GM21717 (cell line): ENCODE measurements at regions not wholly inside any gene's neighbourhood (a gene's known extent, or its start where the extent isn't known, plus 50 kb on each side); places are given as distances from the start of the nearest gene placed in this dataset.
"Not testable (repeated sequence)": the region's sequence is repeated elsewhere in the genome, so short reads cannot be mapped to it uniquely, and the experiment has no call there.

Experiments used
- ATAC-seq: cut with Tn5 transposase; IDR thresholded peaks from one replicate; pipeline ENCODE4 v1.9.1; 2021; ENCODE audit warnings: mild to moderate bottlenecking, moderate library complexity; ENCODE audit not compliant: unreplicated experiment

- ATAC-seq: no peak
Measured at GRCh38 chr4:110424144-110424543, 51.8 kb upstream of the ENPEP start.

DNA sequence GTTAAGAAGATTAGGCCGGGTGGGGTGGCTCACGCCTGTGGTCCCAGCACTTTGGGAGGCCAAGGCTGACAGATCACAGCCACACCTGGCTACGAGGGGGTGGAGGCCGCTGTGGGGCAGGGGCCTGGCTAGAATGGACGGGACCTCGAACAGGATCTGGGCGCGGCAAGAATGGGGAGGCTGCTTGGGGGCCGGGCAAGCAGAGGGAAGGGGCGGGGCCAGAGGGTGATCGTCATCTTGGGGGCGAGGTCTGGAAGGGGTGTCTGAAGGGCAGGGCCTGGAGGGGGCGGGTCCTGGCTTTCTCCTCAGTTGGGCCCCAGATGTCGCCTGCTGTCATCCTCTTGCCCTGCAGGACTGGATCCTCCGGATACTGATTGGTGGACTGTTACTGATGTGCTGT, 57.3 kb upstream of the ENPEP start:
- no peak for ATAC-seq

DNA sequence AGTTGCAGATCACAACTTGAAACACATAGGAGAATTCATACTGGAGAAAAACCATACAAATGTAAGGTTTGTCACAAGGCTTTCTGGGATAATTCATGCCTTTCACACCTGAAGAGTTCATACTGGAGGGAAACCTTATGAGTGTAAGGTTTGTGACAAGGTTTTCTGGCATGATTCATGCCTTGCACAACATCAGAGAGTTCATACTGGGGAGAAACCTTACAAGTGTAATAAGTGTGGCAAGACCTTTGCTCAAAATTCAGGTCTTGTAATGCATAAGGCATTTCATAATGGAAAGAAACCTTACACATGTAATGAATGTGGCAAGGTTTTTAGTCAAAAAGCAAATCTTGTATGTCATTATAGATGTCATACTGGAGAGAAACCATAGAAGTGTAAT, 58.8 kb upstream of the ENPEP start:
- no peak for ATAC-seq

- ATAC-seq: no peak
Measured at GRCh38 chr4:110415478-110415877, 60.5 kb upstream of the ENPEP start.

DNA sequence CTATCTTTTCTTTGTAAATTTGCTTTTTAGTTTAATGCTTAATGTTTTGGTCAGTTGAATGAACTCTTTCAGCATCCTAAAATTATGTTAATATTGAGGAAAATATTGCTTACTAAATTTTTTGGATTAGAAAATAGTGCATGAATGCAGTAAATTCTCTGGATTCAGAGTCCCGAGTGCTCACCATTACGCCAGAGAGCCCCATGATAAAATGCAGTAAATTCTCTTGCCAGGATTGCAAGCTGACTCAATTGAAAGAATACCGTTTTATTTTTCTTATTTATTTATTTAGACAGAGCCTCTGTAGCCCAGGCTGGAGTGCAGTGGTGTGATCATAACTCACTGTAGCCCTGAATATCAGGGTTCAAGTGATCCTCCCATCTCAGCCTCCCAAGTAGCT, 60.9 kb upstream of the ENPEP start:
- ATAC-seq: no peak

GRCh38 chr4:110414561-110414920, 61.4 kb upstream of the ENPEP start:
- ATAC-seq: no peak

GRCh38 chr4:110413807-110414560, 62.0 kb upstream of the ENPEP start:
- ATAC-seq: not testable (repeated sequence)

DNA sequence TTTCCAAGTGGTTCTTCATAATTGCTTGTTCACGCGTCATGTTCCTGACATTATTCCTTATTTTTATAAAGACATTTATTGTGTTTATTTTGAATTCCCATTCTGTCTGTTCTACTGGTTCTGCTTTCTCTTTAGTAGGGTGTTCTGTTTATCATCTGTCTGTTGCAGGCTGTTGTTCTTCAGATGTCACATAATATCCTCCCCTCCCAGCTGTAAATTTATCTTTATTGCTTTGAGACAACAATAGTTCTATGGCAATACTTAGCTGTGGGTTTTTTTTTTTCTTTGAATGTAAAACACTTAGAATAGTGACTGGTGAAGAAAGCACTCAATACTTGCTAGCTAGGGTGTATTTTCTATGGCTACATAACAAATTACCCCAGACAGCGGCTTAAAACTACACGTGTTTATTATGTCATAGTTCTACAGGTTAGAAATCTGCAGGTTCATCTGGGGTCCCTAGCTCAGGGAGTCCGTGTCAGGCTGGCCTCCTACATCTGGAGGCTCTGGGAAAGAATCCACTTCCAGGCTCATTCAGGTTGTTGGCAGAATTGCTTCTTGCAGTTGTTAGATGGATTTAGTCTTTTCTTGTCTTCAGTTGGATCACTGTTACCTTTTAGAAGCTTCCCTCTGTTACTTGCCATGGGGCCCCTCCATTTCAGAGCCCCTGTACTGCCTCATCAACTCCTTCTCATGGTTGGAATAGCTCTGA, 63.4 kb upstream of the ENPEP start:
- no peak for ATAC-seq

DNA sequence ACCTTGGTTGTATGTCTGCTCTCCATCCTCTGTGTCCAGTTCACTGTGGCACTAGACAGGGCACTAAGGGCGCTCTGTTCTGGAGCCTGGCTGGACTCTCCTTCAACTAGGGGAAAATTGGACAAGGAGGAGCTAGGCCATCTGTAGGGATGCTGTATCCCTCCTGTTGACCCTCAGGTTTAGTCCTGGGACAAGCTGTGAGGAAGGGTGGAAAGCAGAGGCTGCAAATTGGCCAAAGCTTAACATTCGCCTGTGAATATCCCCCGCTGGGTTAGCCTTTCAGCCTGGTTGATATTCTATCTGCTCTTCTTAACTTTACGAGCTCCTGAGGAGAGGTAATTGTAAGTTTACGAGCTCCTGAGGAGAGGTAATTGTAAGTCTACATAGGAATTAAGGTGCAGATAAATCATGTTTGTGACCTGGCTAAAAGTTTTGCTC, 64.4 kb upstream of the ENPEP start:
- ATAC-seq: no peak

DNA sequence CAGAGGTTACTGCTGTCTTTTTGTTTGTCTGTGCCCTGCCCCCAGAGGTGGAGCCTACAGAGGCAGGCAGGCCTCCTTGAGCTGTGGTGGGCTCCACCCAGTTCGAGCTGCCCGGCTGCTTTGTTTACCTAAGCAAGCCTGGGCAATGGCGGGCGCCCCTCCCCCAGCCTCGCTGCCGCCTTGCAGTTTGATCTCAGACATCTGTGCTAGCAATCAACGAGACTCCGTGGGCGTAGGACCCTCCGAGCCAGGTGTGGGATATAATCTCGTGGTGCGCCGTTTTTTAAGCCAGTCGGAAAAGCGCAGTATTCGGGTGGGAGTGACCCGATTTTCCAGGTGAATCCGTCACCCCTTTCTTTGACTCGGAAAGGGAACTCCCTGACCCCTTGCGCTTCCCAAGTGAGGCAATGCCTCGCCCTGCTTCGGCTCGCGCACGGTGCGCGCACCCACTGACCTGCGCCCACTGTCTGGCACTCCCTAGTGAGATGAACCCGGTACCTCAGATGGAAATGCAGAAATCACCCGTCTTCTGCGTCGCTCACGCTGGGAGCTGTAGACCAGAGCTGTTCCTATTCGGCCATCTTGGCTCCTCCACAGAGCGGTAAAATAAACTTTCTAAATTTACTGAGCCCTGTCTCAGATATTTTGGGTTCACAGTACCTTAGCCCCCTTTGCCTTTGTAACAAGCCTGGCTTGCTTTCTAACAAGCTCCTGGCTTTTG, 64.9 kb upstream of the ENPEP start:
- not testable (repeated sequence) for ATAC-seq

- no peak for ATAC-seq
Measured at GRCh38 chr4:110400086-110400485, 75.9 kb upstream of the ENPEP start.

DNA sequence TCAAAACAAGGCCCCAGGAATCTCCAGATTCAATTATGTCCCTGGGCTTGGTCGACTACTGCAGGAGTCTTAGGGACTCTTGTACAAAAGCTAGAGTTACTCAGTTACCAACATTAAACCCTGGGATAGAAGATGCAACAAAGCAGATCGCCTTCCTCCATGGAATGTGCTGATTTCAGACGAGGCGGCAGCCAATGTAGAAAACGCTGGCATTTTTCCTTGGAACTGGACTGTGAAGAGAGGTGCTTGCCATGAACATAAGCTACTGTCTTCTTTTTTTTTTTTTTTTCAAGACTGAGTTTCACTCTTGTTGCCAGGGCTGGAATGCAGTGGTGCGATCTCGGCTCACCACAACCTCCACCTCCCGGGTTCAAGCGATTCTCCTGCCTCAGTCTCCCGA, 76.9 kb upstream of the ENPEP start:
- not testable (repeated sequence) for ATAC-seq

GRCh38 chr4:110396963-110397362, 79.0 kb upstream of the ENPEP start:
- ATAC-seq: no peak

- ATAC-seq: no peak
Measured at GRCh38 chr4:110395421-110395820, 80.5 kb upstream of the ENPEP start.

GRCh38 chr4:110394871-110395270, 81.1 kb upstream of the ENPEP start:
- ATAC-seq: no peak

- no peak for ATAC-seq
Measured at GRCh38 chr4:110381784-110382183, 94.2 kb upstream of the ENPEP start.

- no peak for ATAC-seq
Measured at GRCh38 chr4:110372485-110372884, 103.5 kb upstream of the ENPEP start.

DNA sequence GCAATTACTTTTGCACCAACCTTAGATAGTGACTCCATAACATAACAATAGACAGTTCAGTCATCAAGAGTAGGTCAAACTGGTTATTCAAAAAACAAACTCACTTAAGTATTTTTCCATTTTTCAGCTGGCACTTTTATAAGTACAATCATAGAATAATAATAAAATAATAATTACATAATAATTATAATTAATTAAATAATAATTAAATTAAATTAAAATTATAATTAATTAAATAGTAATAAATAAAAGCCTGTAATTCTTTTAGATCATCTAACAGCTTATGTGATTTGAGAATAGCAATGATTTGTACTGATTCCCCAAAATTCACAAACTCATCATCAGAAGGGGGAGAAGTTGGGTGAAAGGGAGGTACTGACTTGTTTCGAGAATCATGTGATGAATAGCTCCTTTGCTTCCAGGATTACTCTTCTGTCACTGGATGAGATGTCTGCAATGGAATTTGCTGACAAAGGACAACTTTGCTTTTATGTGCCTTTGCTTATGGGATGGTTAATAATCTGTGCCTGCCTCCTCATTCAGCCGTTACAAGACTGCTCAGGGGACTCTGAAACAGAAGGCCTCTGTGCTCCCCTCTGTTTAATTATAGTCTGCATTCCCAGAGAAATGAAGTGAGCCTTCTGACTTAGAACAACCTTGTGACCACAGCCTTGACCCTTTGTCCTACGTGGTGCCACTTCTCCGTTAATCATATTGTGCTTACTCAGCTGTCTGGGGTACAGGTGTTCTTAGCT, 104.8 kb upstream of the ENPEP start:
- no peak for ATAC-seq

DNA sequence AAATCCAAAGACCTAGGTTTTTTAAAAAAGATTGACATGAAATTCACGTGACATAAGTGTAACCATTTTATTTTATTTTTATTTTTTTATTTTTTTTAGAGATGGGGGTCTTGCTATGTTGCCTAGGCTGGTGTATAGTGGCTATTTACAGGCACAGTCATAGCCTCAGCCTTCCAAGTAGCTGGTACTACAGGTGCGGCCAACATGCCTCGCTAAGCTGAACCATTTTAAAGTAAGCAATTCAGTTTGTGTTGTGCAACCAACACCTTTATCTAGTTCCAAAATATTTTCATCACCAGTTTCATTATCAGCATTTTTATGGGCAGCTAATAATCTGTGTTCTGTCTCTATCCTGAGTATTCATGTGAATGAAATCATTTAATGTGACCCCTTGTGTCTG, 107.5 kb upstream of the ENPEP start:
- no peak for ATAC-seq

- no peak for ATAC-seq
Measured at GRCh38 chr4:110367156-110367555, 108.8 kb upstream of the ENPEP start.

DNA sequence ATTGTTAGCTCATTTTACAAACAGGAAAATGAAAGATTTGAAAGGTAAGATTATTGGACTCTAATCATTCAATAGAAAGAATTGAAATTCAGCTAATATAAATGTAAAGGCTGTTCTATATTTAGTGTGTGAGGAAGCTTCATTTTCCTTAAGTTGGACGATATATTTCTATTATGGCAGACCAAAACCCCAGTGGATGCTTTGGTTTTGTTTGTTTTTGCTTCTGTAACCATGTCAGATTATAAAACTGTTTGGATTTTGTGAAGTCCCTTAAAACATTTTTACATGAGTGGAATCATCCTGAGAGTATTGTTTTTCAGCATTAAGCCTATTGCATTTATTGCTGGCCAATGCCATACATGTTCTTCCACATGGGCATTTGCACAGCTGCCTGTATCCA, 110.2 kb upstream of the ENPEP start:
- no peak for ATAC-seq
